ENCODE measurements at regions not wholly inside any gene's neighbourhood (a gene's known extent, or its start where the extent isn't known, plus 50 kb on each side); places are given as distances from the start of the nearest gene placed in this dataset.

DNA sequence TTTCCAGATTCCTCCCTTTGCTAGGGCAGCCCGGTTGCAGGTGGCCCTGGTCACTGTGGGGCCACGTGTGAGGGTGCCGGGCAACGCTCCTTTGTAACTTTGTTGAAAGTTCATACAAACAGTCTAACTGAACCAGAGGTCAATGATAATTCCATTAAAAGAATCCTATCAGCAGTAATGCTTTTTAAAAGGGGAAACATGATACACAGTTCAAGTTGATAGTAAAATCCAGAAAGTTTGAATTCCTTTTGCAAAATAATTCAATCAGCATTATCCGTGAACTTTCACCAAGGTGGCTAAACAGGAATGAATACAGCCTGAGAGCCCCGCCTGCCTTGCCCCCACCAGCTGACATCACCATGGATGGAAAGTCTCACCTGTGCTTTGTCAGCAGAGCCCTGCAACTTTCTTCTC is 166.2 kb downstream of the ACKR3 start:
- no peak for ATAC-seq (ENCODE audit: poor library complexity)

DNA sequence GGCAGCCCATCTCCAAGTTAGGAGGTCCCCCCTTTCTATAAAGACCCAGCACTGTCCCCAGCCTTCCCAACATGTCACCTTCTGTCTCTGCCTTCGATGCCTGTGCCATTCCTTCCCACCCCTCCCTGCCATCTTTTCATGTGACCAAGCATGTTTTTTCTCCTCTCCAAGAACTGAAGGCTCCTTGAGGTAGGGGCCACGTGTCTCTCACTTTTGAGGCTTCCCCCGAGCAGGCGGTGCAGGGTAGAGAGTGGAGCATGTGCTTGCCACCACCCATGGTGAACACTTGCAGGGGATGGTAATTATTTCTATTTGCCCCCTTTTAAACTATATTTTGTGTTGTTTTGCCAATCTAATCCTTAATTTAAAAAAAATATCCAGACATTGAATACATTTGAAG is 168.4 kb downstream of the ACKR3 start:
- no peaks in the 10 kb centered on the region for H3K36me3 Mint-ChIP-seq (ENCODE audit: low read depth)
- no peak overlapping the region for H3K4me3 Mint-ChIP-seq
- ATAC-seq (ENCODE audit: poor library complexity) = no peak

More for the DNA sequence above, 166.2 kb downstream of the ACKR3 start:
- TF ChIP-seq CTCF (IDR thresholded peaks at IDR 0.05) = no peak
- no peak overlapping the region for H3K27ac ChIP-seq (ENCODE audit: low read depth in 1 of 2, low read length in 2 of 2)
- H3K27me3 ChIP-seq (ENCODE audit: control insufficient read depth in 1 of 2, insufficient read depth in 2 of 2, low read length in 2 of 2) = peaks cover 0 to 5% of the 10 kb centered on the region in 2 experiments
- no peak for DNase-seq
- H3K36me3 ChIP-seq (ENCODE audit: insufficient read depth, low read length) = no peaks in the 10 kb centered on the region
- H3K4me3 ChIP-seq (ENCODE audit: low read length) = no peak overlapping the region
- H3K4me1 ChIP-seq (ENCODE audit: insufficient read depth, low read length) = no peaks in the 10 kb centered on the region
- no peaks in the 10 kb centered on the region for H3K9me3 ChIP-seq (ENCODE audit: control insufficient read depth in 1 of 2, insufficient read depth in 1 of 2, low read length in 2 of 2)
- no peaks in the 10 kb centered on the region for H3K4me1 Mint-ChIP-seq (ENCODE audit: low read depth)
- intact Hi-C loops (cut with DNase I, micrococcal nuclease) = no loop called here
- POLR2A ChIA-PET = no interaction called here
- no peak overlapping the region for H3K27ac Mint-ChIP-seq
- H3K4me3 Mint-ChIP-seq = no peak overlapping the region
- H3K9me3 Mint-ChIP-seq = no peaks in the 10 kb centered on the region
- H3K36me3 Mint-ChIP-seq (ENCODE audit: low read depth) = no peaks in the 10 kb centered on the region
- H3K27me3 Mint-ChIP-seq = peaks cover 13% of the 10 kb centered on the region
- CTCF ChIA-PET = no interaction called here

GRCh38 chr2:236738896-236739295 is 169.3 kb downstream of the ACKR3 start:
- Histone ChIP-seq H3K36me3 (ENCODE audit: insufficient read depth, low read length) (no peaks in the 10 kb centered on the region), H3K9me3 (ENCODE audit: control insufficient read depth in 1 of 2, insufficient read depth in 1 of 2, low read length in 2 of 2) (no peaks in the 10 kb centered on the region), H3K27me3 (ENCODE audit: control insufficient read depth in 1 of 2, insufficient read depth in 2 of 2, low read length in 2 of 2) (peaks cover 0 to 5% of the 10 kb centered on the region in 2 experiments), H3K4me1 (ENCODE audit: insufficient read depth, low read length) (no peaks in the 10 kb centered on the region), H3K27ac (ENCODE audit: low read depth in 1 of 2, low read length in 2 of 2) (no peak overlapping the region), H3K4me3 (ENCODE audit: low read length) (no peak overlapping the region)
- no peak for ATAC-seq (ENCODE audit: poor library complexity)
- CTCF ChIA-PET = no interaction called here
- H3K4me1 Mint-ChIP-seq (ENCODE audit: low read depth) = no peaks in the 10 kb centered on the region
- no peak overlapping the region for H3K27ac Mint-ChIP-seq
- TF ChIP-seq CTCF (IDR thresholded peaks at IDR 0.05) = no peak
- no peaks in the 10 kb centered on the region for H3K36me3 Mint-ChIP-seq (ENCODE audit: low read depth)
- intact Hi-C loops (cut with DNase I, micrococcal nuclease) = no loop called here
- H3K27me3 Mint-ChIP-seq = peaks cover 17% of the 10 kb centered on the region
- H3K9me3 Mint-ChIP-seq = no peaks in the 10 kb centered on the region
- no peak overlapping the region for H3K4me3 Mint-ChIP-seq
- POLR2A ChIA-PET = no interaction called here
- no peak for DNase-seq

More for the DNA sequence above, 168.4 kb downstream of the ACKR3 start:
- Histone ChIP-seq H3K9me3 (ENCODE audit: control insufficient read depth in 1 of 2, insufficient read depth in 1 of 2, low read length in 2 of 2) (no peaks in the 10 kb centered on the region), H3K27me3 (ENCODE audit: control insufficient read depth in 1 of 2, insufficient read depth in 2 of 2, low read length in 2 of 2) (peaks cover 0 to 5% of the 10 kb centered on the region in 2 experiments), H3K4me3 (ENCODE audit: low read length) (no peak overlapping the region), H3K27ac (ENCODE audit: low read depth in 1 of 2, low read length in 2 of 2) (no peak overlapping the region), H3K4me1 (ENCODE audit: insufficient read depth, low read length) (no peaks in the 10 kb centered on the region), H3K36me3 (ENCODE audit: insufficient read depth, low read length) (no peaks in the 10 kb centered on the region)
- ChIA-PET POLR2A (no interaction called here), CTCF (no interaction called here)
- Mint-ChIP-seq H3K4me1 (ENCODE audit: low read depth) (no peaks in the 10 kb centered on the region), H3K9me3 (no peaks in the 10 kb centered on the region), H3K27ac (no peak overlapping the region), H3K27me3 (peaks cover 17% of the 10 kb centered on the region)
- no peak for TF ChIP-seq CTCF (IDR thresholded peaks at IDR 0.05)
- DNase-seq = no peak
- intact Hi-C loops (cut with DNase I, micrococcal nuclease) = no loop called here

All from CD4-positive, alpha-beta T cell (primary cell).